ENCODE measurements at regions not wholly inside any gene's neighbourhood (a gene's known extent, or its start where the extent isn't known, plus 50 kb on each side); places are given as distances from the start of the nearest gene placed in this dataset.
"Not testable (repeated sequence)": the region's sequence is repeated elsewhere in the genome, so short reads cannot be mapped to it uniquely, and the experiment has no call there.

- DNase-seq (ENCODE audit: low read depth): no peak
These were observed 91.2 kb upstream of the ERCC6L2 start for GRCh38 chr9:95784318-95784717.

DNA sequence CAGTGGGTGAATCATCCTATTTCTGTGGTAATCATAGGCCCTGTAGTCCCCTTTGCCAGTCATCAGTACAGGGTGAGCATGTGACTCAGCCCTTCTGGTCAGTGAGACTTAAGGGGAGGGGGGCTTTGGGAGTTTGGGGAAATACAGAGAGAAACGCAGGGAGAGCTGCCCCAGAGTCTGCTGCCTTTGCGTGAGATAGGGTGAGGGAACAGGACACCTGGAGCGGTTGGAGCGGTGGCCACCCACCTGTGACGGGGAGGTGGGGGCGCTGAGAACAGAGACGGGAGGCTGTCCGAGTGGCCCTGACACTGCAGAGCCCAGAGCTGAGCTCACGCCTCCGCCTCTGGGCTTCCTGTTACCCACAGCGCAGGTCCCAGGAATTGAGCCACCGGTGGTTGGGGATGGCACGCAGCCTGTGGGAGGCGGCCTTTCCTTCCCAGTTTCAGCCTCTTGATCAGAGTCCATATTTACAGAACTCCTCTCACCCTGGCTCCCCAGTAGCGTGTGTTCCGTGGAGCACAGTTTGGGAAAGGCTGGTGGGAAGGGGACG lies 92.0 kb upstream of the ERCC6L2 start:
- DNase-seq (ENCODE audit: low read depth): no peak

- DNase-seq (ENCODE audit: low read depth): no peak
These were observed 94.7 kb upstream of the ERCC6L2 start for GRCh38 chr9:95780751-95781150.

GRCh38 chr9:95780121-95780520 lies 95.4 kb upstream of the ERCC6L2 start:
- DNase-seq (ENCODE audit: low read depth): no peak

GRCh38 chr9:95779597-95779996 lies 95.9 kb upstream of the ERCC6L2 start:
- DNase-seq (ENCODE audit: low read depth): not testable (repeated sequence)

DNA sequence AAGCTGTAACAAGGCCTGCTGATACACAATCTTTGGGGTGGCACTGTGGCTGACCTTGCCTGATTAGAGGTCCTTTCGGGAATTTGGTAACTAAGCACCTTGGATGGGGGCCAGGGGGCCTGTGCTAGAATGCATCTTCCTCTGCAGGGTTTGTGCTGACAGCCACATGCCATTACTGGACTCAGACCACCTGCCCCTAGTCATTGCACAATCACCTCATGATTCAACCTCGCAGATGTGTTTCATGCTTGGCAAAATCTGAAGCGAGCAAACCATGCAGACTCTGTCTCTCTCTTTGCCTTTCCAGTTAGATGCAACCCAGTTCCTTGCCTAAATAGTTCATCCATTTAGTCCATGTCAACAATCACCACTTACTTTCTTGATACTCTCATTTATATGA lies 96.5 kb upstream of the ERCC6L2 start:
- no peak for DNase-seq (ENCODE audit: low read depth)

DNA sequence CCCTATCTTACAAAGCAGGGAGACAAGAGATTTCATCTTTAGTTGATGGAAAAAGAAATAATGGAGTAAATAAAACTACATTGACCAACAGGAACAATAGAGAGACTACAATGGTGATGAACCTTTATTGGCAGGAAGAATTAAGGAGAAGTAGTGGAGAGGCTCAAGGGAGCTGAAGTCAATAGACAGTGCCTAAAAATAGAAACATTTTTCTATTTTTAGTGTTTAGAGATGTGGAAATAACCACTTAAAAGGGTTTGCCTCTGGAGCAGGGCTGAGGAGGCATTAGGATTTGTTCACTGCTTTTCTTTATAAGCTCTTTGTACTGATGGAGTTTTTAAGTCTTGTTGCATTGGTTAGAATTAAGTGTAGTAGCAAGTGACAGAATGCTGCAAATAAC lies 98.4 kb upstream of the ERCC6L2 start:
- DNase-seq (ENCODE audit: low read depth): no peak

- no peak for DNase-seq (ENCODE audit: low read depth)
These were observed 99.3 kb upstream of the ERCC6L2 start for GRCh38 chr9:95776176-95776575.

GRCh38 chr9:95775191-95775590 lies 100.3 kb upstream of the ERCC6L2 start:
- no peak for DNase-seq (ENCODE audit: low read depth)

DNA sequence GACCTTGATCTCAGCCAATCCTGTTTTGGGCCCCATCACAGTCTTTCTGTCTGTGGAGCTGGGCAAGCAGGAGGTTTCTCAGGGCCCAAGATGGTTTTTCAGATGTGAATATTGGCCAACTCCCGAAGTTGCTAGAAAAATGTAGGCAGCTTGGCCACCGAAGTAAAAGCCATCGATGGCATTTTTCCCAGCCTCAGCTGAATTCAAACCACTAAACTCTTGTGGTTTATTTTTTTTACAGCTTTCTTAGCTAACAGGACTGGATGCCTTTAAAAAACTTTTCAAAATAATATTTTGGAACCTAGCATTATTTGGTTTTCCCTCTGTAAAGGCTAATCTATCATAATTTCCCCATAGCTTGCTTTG lies 102.5 kb upstream of the ERCC6L2 start:
- no peak for DNase-seq (ENCODE audit: low read depth)

DNA sequence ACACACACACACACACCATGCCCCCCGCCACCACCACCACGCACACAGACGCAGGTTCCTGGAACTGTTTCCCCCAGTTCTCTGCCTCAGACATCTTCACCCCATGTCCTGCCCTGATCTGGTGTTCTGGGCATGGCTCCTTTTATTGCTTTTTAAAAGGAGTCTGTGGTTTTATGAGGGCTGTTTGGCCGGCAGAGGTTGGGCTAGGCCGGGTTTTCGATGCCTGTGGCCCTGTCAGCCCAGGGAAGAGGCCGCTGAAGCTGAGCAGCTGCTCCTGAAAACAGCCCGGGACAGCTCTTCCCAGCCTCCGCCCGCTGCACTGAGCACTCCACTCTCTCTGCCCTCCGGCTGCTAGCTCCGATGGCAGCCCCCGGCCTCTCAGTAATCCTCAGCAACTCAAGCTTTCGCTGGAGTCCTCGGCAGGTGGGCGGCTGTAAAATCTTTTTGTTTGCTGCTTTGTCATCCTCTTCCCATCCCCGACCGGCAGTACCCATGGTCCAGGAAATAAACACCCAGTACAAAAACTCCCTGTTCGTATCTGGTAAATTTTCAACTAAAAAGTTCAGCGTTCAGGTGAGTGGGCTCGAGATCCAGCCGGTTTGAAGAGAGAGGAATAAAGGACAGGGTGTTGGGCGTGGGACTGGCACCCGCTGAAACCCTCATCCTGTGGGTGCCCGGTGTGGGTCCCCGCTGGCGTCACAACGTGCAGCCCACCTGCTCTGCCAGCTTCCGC lies 103.0 kb upstream of the ERCC6L2 start:
- DNase-seq (ENCODE audit: low read depth): no peak

GRCh38 chr9:95771556-95772246 lies 103.8 kb upstream of the ERCC6L2 start:
- no peak for DNase-seq (ENCODE audit: low read depth)

DNA sequence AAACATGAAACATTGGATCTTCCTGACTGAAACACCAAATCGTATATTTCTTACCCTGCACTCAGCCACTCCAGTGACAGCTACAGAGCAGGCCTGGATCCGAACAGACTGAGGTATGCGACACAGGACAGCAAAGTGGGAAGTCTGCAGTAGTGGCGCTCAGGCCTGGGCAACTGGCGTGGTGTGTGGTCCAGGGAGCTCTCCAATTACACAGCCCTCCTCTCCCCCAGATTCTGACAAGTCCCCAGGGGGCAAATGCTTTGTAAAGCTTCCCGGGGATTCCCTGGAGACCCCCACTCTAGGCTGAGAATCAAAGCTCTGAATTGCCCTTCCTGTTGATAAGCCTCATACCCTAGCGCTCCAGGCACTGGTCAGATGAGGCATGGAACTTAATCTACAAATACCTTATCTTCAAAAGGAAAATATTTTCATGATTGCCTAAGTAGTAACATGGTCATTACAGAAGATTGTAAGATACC lies 104.8 kb upstream of the ERCC6L2 start:
- no peak for DNase-seq (ENCODE audit: low read depth)

- no peak for DNase-seq (ENCODE audit: low read depth)
These were observed 105.5 kb upstream of the ERCC6L2 start for GRCh38 chr9:95769909-95770433.

- DNase-seq (ENCODE audit: low read depth): no peak
These were observed 106.0 kb upstream of the ERCC6L2 start for GRCh38 chr9:95769473-95769872.

DNA sequence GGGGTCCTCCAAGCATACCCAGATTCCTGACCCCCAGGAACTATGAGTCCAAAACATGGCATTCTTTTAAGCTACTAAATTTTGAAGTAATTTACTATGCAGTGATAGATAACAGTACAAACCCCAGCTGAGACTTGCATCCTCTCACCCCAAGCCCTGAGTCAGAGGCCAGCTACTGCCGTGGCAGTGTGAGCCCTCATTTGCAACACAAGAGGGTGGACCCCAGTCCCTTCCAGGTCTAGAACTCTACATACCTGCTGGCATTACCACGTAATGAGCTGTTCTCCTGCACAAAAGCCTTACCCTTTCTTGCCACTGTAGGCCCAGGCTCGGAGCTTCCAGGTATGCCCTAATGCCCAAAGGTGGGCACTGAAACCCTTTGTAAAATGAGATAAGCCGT lies 108.6 kb upstream of the ERCC6L2 start:
- DNase-seq (ENCODE audit: low read depth): no peak

GRCh38 chr9:95764533-95765319 lies 110.8 kb upstream of the ERCC6L2 start:
- DNase-seq (ENCODE audit: low read depth): no peak

GRCh38 chr9:95763983-95764382 lies 111.5 kb upstream of the ERCC6L2 start:
- DNase-seq (ENCODE audit: low read depth): no peak

DNA sequence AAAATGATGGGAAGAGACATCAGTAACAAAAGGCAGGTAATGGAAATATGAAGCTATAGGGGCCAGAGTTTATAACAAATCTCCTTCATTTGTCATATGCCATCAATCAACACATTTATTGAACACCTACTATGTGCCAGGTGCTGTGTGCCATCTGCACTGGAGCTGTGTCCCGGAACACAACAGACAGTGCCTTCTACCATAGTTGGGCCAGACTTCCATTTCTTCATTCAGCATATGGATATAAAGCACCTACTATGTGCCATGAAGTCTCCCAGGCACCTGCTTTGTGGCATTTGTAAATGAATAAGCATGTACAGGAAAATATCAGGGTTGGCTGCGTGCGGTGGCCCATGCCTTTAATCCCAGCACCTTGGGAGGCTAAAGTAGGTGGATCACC lies 112.5 kb upstream of the ERCC6L2 start:
- DNase-seq (ENCODE audit: low read depth): no peak

DNA sequence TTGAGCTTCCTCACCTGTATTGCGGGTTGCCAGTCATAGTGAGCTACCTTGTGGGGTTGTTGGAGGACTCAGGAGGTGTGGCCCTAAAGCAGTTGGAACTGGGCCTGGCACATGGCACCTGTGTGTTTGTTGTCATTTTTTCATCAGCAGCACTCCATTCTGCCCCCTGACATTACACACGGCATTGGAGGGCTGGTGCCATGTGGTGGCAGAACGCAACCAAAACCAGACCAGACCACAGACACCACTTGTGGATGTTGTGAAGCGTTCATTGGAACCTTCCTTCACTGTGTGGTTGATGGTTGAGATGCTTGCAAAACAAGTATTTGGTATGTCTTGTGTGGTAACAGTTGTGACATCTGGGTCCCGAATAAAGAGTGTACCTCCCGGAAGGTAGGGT lies 113.2 kb upstream of the ERCC6L2 start:
- DNase-seq (ENCODE audit: low read depth): no peak

- no peak for DNase-seq (ENCODE audit: low read depth)
These were observed 114.7 kb upstream of the ERCC6L2 start for GRCh38 chr9:95760791-95761190.

DNA sequence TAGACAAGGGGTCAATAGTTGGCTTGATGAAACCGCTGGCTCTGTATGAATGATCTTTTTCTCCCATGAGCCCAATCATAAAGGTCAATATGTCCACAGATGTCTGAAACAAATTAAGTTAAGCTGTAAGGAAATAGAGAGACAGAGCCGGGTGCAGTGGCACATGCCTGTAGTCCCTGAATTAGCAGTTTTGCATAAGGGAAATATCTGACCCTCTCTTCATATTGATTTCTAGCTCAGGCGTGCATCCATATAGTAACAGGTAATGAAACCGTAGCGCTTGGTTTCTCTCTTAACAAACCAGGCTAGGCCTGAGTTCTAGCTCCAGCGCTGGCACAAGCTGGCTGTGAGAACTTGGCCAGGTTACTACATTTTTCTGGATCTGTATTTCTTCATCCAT lies 118.1 kb upstream of the ERCC6L2 start:
- DNase-seq (ENCODE audit: low read depth): no peak

Data from T follicular helper cell (primary cell).